GM12875 (cell line): ENCODE measurements at regions not wholly inside any gene's neighbourhood (a gene's known extent, or its start where the extent isn't known, plus 50 kb on each side); places are given as distances from the start of the nearest gene placed in this dataset.

ENCODE experiments used
- H3K4me3 ChIP-seq: one replicate; pipeline ENCODE4 v1.5.1; 2011; ENCODE audit warnings: low read depth, low read length, control low read depth
- CTCF ChIP-seq: IDR thresholded peaks from 2 replicates; pipeline ENCODE4 v1.5.1; 2011; ENCODE audit warnings: low read depth, mild to moderate bottlenecking, control low read depth, inconsistent platforms, low read length, moderate library complexity, borderline replicate concordance; ENCODE audit not compliant: insufficient read depth

GRCh38 chr1:147850737-147851136 lies 51.9 kb upstream of the GJA8 start:
- H3K4me3 ChIP-seq, result no peak overlapping the region
- TF ChIP-seq CTCF, result no peak

- TF ChIP-seq CTCF, result no peak
- no peak overlapping the region for H3K4me3 ChIP-seq
Observed at GRCh38 chr1:147851149-147851548, 51.4 kb upstream of the GJA8 start.

GRCh38 chr1:147852706-147853225 lies 49.8 kb upstream of the GJA8 start:
- TF ChIP-seq CTCF, result no peak
- H3K4me3 ChIP-seq, result no peak overlapping the region
